Glutamatergic neuron (in vitro differentiated cells): ENCODE measurements at regions not wholly inside any gene's neighbourhood (a gene's known extent, or its start where the extent isn't known, plus 50 kb on each side); places are given as distances from the start of the nearest gene placed in this dataset.
"Not testable (repeated sequence)": the region's sequence is repeated elsewhere in the genome, so short reads cannot be mapped to it uniquely, and the experiment has no call there.

Experiments used
- DNase-seq: peaks from one replicate; pipeline ENCODE4 v3.0.0; 2022
- H3K27ac Mint-ChIP-seq: one replicate; pipeline ENCODE4 v1.8.0; 2020; ENCODE audit warnings: mild to moderate bottlenecking, mixed read lengths, inconsistent platforms; ENCODE audit not compliant: unreplicated experiment
- H3K27me3 Mint-ChIP-seq: one replicate; pipeline ENCODE4 v1.8.0; 2020; ENCODE audit warnings: mild to moderate bottlenecking, moderate library complexity, mixed read lengths, inconsistent platforms; ENCODE audit not compliant: unreplicated experiment
- H3K36me3 Mint-ChIP-seq: one replicate; pipeline ENCODE4 v1.8.0; 2020; ENCODE audit warnings: mild to moderate bottlenecking, mixed read lengths, inconsistent platforms; ENCODE audit not compliant: unreplicated experiment
- H3K4me1 Mint-ChIP-seq: one replicate; pipeline ENCODE4 v1.8.0; 2020; ENCODE audit warnings: mild to moderate bottlenecking, low read depth, mixed read lengths, inconsistent platforms; ENCODE audit not compliant: unreplicated experiment
- H3K4me3 Mint-ChIP-seq: one replicate; pipeline ENCODE4 v1.8.0; 2020; ENCODE audit warnings: mild to moderate bottlenecking, mixed read lengths, inconsistent platforms; ENCODE audit not compliant: unreplicated experiment
- H3K9me3 Mint-ChIP-seq: one replicate; pipeline ENCODE4 v1.8.0; 2020; ENCODE audit warnings: mild to moderate bottlenecking, moderate library complexity, mixed read lengths, inconsistent platforms; ENCODE audit not compliant: unreplicated experiment
- TF ChIP-seq, protein P1 (sequence below): fragments of 200-600 bp; sonication (generic); IDR thresholded peaks from one replicate; pipeline ENCODE4 v1.5.0; 2021; ENCODE audit not compliant: partially characterized antibody, unreplicated experiment

DNA sequence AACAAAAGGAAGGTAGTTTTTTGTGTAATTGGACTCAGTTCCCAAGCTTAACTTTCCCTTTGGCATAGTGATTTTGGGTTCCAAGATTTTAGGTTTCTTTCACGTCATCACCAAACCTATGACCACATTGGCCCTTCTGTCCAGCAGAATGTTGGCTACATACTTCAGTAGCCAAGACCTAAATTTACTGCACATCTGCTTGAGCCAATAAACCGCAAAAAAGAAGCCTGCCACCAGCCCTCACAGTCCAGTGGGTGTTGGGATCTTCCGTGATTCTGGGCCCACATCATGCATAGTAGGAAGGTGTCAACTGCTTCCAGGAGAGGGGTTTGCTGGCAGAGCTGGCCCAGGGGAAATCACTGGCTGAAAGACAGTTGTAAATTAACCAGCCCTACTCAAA, 57.6 kb upstream of the LIPC start:
- Mint-ChIP-seq H3K27ac (no peak overlapping the region), H3K9me3 (peaks cover 6% of the 10 kb centered on the region), H3K36me3 (peaks cover 17% of the 10 kb centered on the region), H3K27me3 (peaks cover under 1% of the 10 kb centered on the region), H3K4me3 (no peak overlapping the region), H3K4me1 (no peaks in the 10 kb centered on the region)
- TF ChIP-seq, protein P1, sequence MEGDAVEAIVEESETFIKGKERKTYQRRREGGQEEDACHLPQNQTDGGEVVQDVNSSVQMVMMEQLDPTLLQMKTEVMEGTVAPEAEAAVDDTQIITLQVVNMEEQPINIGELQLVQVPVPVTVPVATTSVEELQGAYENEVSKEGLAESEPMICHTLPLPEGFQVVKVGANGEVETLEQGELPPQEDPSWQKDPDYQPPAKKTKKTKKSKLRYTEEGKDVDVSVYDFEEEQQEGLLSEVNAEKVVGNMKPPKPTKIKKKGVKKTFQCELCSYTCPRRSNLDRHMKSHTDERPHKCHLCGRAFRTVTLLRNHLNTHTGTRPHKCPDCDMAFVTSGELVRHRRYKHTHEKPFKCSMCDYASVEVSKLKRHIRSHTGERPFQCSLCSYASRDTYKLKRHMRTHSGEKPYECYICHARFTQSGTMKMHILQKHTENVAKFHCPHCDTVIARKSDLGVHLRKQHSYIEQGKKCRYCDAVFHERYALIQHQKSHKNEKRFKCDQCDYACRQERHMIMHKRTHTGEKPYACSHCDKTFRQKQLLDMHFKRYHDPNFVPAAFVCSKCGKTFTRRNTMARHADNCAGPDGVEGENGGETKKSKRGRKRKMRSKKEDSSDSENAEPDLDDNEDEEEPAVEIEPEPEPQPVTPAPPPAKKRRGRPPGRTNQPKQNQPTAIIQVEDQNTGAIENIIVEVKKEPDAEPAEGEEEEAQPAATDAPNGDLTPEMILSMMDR = no peak
- DNase-seq = no peak

GRCh38 chr15:58377193-58377592, 54.6 kb upstream of the LIPC start:
- H3K4me3 Mint-ChIP-seq = no peak overlapping the region
- H3K9me3 Mint-ChIP-seq = peaks cover 5% of the 10 kb centered on the region
- no peaks in the 10 kb centered on the region for H3K27me3 Mint-ChIP-seq
- no peaks in the 10 kb centered on the region for H3K4me1 Mint-ChIP-seq
- H3K27ac Mint-ChIP-seq = no peak overlapping the region
- DNase-seq = no peak
- H3K36me3 Mint-ChIP-seq = peaks cover 8% of the 10 kb centered on the region
- TF ChIP-seq, protein P1 = no peak

DNA sequence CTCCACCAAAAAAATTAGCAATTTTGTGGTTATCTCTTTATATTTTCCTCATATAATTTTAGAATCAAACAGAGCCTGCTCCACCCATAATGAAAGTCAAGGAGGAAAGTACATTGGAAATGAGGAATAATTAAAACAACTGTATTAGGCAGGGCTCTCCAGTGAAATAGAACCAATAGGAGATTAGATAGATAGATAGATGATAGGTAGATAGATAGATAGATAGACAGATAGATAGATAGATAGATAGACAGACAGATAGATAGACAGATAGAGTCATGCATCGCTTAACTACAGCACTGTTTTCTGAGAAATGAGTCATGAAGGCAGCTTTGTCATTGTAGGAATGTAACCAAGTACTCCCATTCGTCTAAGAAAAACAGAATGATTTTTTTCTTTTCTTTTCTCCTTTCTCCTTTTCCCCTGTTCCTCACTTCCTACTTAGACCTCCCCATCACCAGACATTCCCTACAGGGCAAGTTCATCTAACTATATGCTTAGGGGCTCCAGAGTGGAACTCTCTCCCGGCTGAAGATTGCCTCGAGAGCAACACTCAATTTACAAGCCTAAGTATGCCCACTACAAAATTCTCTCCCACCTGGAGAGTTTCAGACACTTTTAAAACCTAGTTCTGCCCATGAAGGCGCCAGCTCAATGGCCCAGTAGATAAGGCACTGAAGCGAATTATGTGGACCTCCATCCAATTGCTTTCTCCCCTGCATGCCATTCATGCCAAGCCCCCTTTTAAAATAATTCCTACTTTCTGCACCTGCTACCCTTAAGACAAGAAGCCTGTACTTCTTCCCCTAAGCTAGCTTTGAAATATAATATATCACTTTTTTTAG, 53.3 kb upstream of the LIPC start:
- Mint-ChIP-seq H3K27me3 (no peaks in the 10 kb centered on the region), H3K4me1 (no peaks in the 10 kb centered on the region), H3K36me3 (peaks cover 8% of the 10 kb centered on the region), H3K9me3 (peaks cover 5% of the 10 kb centered on the region), H3K27ac (no peak overlapping the region), H3K4me3 (no peak overlapping the region)
- no peak for DNase-seq
- TF ChIP-seq, protein P1 = no peak

DNA sequence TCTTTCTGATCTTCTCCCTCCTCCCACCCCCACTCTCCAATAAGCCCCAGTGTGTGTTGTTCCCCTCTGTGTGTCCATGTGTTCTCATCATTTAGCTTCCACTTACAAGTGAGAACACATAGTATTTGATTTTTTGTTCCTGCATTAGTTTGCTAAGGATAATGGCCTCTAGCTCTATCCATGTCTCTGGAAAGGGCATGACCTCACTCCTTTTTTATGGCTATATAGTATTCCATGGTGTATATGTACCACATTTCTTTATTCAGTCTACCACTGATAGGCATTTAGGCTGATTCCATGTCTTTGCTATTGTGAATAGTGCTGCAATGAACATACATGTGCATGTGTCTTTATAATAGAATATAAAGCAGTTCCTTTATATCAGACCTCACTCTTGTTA, 52.3 kb upstream of the LIPC start:
- H3K36me3 Mint-ChIP-seq, H3K27me3 Mint-ChIP-seq, H3K9me3 Mint-ChIP-seq, H3K4me3 Mint-ChIP-seq, H3K27ac Mint-ChIP-seq, DNase-seq, H3K4me1 Mint-ChIP-seq: not testable (repeated sequence)

DNA sequence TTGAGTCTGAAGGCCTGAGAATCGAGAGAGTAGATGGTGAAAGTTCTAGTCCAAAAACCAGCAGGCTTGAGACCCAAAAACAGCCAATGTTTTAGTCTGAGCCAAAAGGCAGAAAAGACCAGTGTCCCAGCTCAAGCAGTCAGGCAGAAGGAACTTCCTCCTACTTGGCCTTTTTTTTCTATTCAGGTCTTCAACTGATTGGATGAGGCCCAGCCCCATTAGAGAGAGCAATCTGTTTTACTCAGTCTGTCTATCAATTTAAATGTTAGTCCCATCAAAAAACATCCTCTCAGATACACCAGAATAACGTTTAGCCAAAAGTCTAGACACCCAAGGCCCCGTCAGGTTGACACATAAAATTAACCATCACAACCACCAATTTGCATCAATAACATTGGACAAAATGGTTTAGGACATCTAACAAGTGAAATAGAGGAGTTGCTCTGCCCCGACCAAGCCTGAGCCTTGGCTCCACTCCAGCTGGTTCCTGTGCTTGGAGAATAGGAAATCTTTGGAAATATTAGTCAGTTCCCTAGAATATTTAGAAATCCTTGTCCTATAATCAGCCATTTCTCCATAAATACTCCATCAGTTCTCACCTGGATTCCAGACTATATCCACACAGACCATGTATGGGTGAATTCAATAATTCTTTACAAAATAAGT, 51.4 kb upstream of the LIPC start:
- peaks cover 5% of the 10 kb centered on the region for H3K9me3 Mint-ChIP-seq
- TF ChIP-seq, protein P1 = no peak
- no peak for DNase-seq
- H3K27me3 Mint-ChIP-seq = peaks cover 2% of the 10 kb centered on the region
- no peaks in the 10 kb centered on the region for H3K4me1 Mint-ChIP-seq
- peaks cover 8% of the 10 kb centered on the region for H3K36me3 Mint-ChIP-seq
- H3K27ac Mint-ChIP-seq = no peak overlapping the region
- no peak overlapping the region for H3K4me3 Mint-ChIP-seq
